H1 (cell line): ENCODE measurements at regions not wholly inside any gene's neighbourhood (a gene's known extent, or its start where the extent isn't known, plus 50 kb on each side); places are given as distances from the start of the nearest gene placed in this dataset.

ENCODE experiments used
- CTCF ChIA-PET: fragments of 300-600 bp; sonication (Branson Sonifier 250); formaldehyde crosslinking; loops from one replicate; lab custom pipeline; 2021; ENCODE audit not compliant: partially characterized antibody; lab: Charles Lee
- POLR2A ChIA-PET: fragments of 300-600 bp; sonication (Branson Sonifier 250); formaldehyde crosslinking; loops from one replicate; lab custom pipeline; 2021; ENCODE audit warnings: inconsistent platforms; ENCODE audit not compliant: partially characterized antibody; lab: Charles Lee
- DNase-seq, 2 experiments: peaks; one replicate each; pipeline versions ENCODE4 v3.0.0 to v3.0.0-alpha.2; 2010 to 2022; ENCODE audit warnings: low spot score in 2 of 2, low read depth in 1 of 2, mixed read lengths in 1 of 2
- FAIRE-seq: peaks from 2 replicates; lab custom pipeline; 2011; peaks lifted over from hg19 to GRCh38; lab: Jason Lieb, UNC
- H2AFZ ChIP-seq: 2 replicates; pipeline ENCODE4 v1.8.1; 2012; ENCODE audit warnings: low read length, inconsistent platforms
- H2AK5ac ChIP-seq: 2 replicates; pipeline ENCODE4 v1.6.1; 2013; ENCODE audit warnings: low read depth, low read length
- H2BK120ac ChIP-seq: replicated peaks from 2 replicates; pipeline ENCODE3; 2013; ENCODE audit warnings: low read depth, low read length, inconsistent platforms
- H2BK12ac ChIP-seq: 2 replicates; pipeline ENCODE4 v1.6.1; 2013; ENCODE audit warnings: low read depth, low read length
- H2BK15ac ChIP-seq: 2 replicates; pipeline ENCODE4 v1.6.1; 2013; ENCODE audit warnings: low read length
- H2BK20ac ChIP-seq: 2 replicates; pipeline ENCODE4 v1.6.1; 2013; ENCODE audit warnings: low read length
- H2BK5ac ChIP-seq: 2 replicates; pipeline ENCODE4 v1.6.1; 2013; ENCODE audit warnings: low read depth, low read length
- H3K14ac ChIP-seq: 2 replicates; pipeline ENCODE4 v1.6.1; 2013; ENCODE audit warnings: inconsistent platforms; ENCODE audit not compliant: insufficient read length
- H3K18ac ChIP-seq: 2 replicates; pipeline ENCODE4 v1.6.1; 2013; ENCODE audit warnings: low read length; ENCODE audit errors: extremely low read depth
- H3K23ac ChIP-seq: 2 replicates; pipeline ENCODE4 v1.6.1; 2013; ENCODE audit warnings: inconsistent platforms; ENCODE audit not compliant: insufficient read length
- H3K23me2 ChIP-seq: 2 replicates; pipeline ENCODE4 v1.6.1; 2013; ENCODE audit warnings: low read depth, low read length
- H3K27ac ChIP-seq: 2 replicates; pipeline ENCODE4 v1.6.1; 2011; ENCODE audit warnings: low read depth, low read length, inconsistent platforms
- H3K27me3 ChIP-seq, 4 experiments: replicated peaks in 1 of 4; 1 replicate in 1 of 4; 2 replicates in 3 of 4; pipeline versions ENCODE4 v1.6.1 to v1.8.1; 2011 to 2013; ENCODE audit warnings: low read length in 3 of 4, mild to moderate bottlenecking in 3 of 4, inconsistent platforms in 2 of 4, mixed read lengths in 2 of 4, moderate library complexity in 1 of 4; ENCODE audit not compliant: control insufficient read depth in 3 of 4, insufficient read depth in 3 of 4; ENCODE audit errors: extremely low read depth in 1 of 4
- H3K36me3 ChIP-seq, 4 experiments: 2 replicates each; pipeline versions ENCODE4 v1.6.1 to v1.8.1; 2011 to 2013; ENCODE audit warnings: mild to moderate bottlenecking in 4 of 4, low read length in 3 of 4, moderate library complexity in 2 of 4, control low read depth in 1 of 4, inconsistent platforms in 1 of 4; ENCODE audit not compliant: insufficient read depth in 4 of 4, control insufficient read depth in 2 of 4
- H3K4ac ChIP-seq: replicated peaks from 2 replicates; pipeline ENCODE3; 2013; ENCODE audit warnings: low read length, low read depth, mixed read lengths, inconsistent platforms; ENCODE audit not compliant: insufficient read length
- H3K4me1 ChIP-seq, 4 experiments: replicated peaks in 1 of 4; 1 replicate in 1 of 4; 2 replicates in 3 of 4; pipeline versions ENCODE4 v1.6.1 to v1.8.1; 2011 to 2013; ENCODE audit warnings: low read length in 3 of 4, inconsistent platforms in 2 of 4, mixed read lengths in 1 of 4; ENCODE audit not compliant: insufficient read depth in 4 of 4, control insufficient read depth in 3 of 4
- H3K4me2 ChIP-seq, 2 experiments: 2 replicates each; pipeline versions ENCODE4 v1.6.1 to v1.8.1; 2011 to 2013; ENCODE audit warnings: low read depth in 2 of 2, low read length in 2 of 2, control low read depth in 1 of 2, inconsistent platforms in 1 of 2, mild to moderate bottlenecking in 1 of 2; ENCODE audit not compliant: insufficient read depth in 1 of 2
- H3K4me3 ChIP-seq, 4 experiments: fragments of 200-600, 300-600 bp in 1 of 4; sonication (generic), shearing (Covaris generic), sonication (Bioruptor Twin) in 1 of 4; 2 replicates each; pipeline versions ENCODE4 v1.5.1 to v1.8.1; 2011 to 2016; ENCODE audit warnings: low read length in 4 of 4, low read depth in 3 of 4, control low read depth in 2 of 4, inconsistent platforms in 2 of 4, mild to moderate bottlenecking in 2 of 4, mixed read lengths in 1 of 4, moderate library complexity in 1 of 4; ENCODE audit not compliant: insufficient read depth in 2 of 4; ENCODE audit errors: extremely low read depth in 1 of 4
- H3K56ac ChIP-seq: replicated peaks from 2 replicates; pipeline ENCODE3; 2013; ENCODE audit warnings: low read depth, mild to moderate bottlenecking, mixed read lengths, low read length, inconsistent platforms; ENCODE audit not compliant: insufficient read length
- H3K79me1 ChIP-seq: 2 replicates; pipeline ENCODE4 v1.6.1; 2013; ENCODE audit warnings: low read depth, low read length, control low read depth
- H3K79me2 ChIP-seq, 2 experiments: 2 replicates each; pipeline versions ENCODE4 v1.6.1 to v1.8.1; 2012 to 2013; ENCODE audit warnings: low read length in 2 of 2, mild to moderate bottlenecking in 2 of 2, inconsistent platforms in 1 of 2; ENCODE audit not compliant: insufficient read depth in 2 of 2, control insufficient read depth in 1 of 2
- H3K9ac ChIP-seq, 4 experiments: replicated peaks in 1 of 4; 1 replicate in 1 of 4; 2 replicates in 3 of 4; pipeline versions ENCODE4 v1.6.1 to v1.8.1; 2011 to 2013; ENCODE audit warnings: low read depth in 3 of 4, low read length in 3 of 4, control low read depth in 2 of 4, mild to moderate bottlenecking in 2 of 4, moderate library complexity in 2 of 4, inconsistent platforms in 1 of 4; ENCODE audit errors: extremely low read depth in 1 of 4
- H3K9me3 ChIP-seq, 2 experiments: 2 replicates each; pipeline versions ENCODE4 v1.6.1 to v1.8.1; 2012 to 2013; ENCODE audit warnings: mild to moderate bottlenecking in 2 of 2, moderate library complexity in 2 of 2, control low read depth in 1 of 2, inconsistent platforms in 1 of 2, low read depth in 1 of 2, low read length in 1 of 2, mixed read lengths in 1 of 2; ENCODE audit not compliant: insufficient read depth in 2 of 2
- H4K20me1 ChIP-seq, 2 experiments: replicated peaks in 1 of 2; 2 replicates each; pipeline versions ENCODE3 to v1.8.1; 2011 to 2013; ENCODE audit warnings: inconsistent platforms in 2 of 2, low read length in 2 of 2, mild to moderate bottlenecking in 1 of 2; ENCODE audit not compliant: insufficient read depth in 2 of 2, control insufficient read depth in 1 of 2
- H4K5ac ChIP-seq: 2 replicates; pipeline ENCODE4 v1.6.1; 2013; ENCODE audit warnings: low read length, low read depth, mixed read lengths, inconsistent platforms; ENCODE audit not compliant: insufficient read length
- H4K8ac ChIP-seq: 2 replicates; pipeline ENCODE4 v1.8.0; 2013; ENCODE audit warnings: mild to moderate bottlenecking, moderate library complexity, low read length, inconsistent platforms; ENCODE audit not compliant: insufficient read depth; ENCODE audit errors: extremely low read depth
- H4K91ac ChIP-seq: replicated peaks from 2 replicates; pipeline ENCODE3; 2013; ENCODE audit warnings: low read length, mixed read lengths, inconsistent platforms; ENCODE audit not compliant: insufficient read length
- CEBPB ChIP-seq: IDR thresholded peaks from 2 replicates; pipeline ENCODE4 v1.6.1; 2012; ENCODE audit warnings: low read depth, low read length
- FOSL1 ChIP-seq: IDR thresholded peaks from 2 replicates; pipeline ENCODE4 v1.6.1; 2011; ENCODE audit warnings: mild to moderate bottlenecking, low read depth, low read length, moderate library complexity; ENCODE audit not compliant: insufficient read depth
- HDAC2 ChIP-seq, 2 experiments: fragments of 300-600 bp in 1 of 2; sonication (generic) in 1 of 2; IDR thresholded peaks; 2 replicates each; pipeline ENCODE4 v1.6.1; 2011 to 2012; ENCODE audit warnings: low read depth in 2 of 2, low read length in 2 of 2, mild to moderate bottlenecking in 2 of 2, moderate library complexity in 2 of 2, borderline replicate concordance in 1 of 2, inconsistent platforms in 1 of 2
- KDM4A ChIP-seq: IDR thresholded peaks from one replicate; pipeline ENCODE4 v1.7.1; 2012; ENCODE audit warnings: low read depth, mild to moderate bottlenecking, moderate library complexity, low read length, inconsistent platforms; ENCODE audit not compliant: severe bottlenecking
- KDM5A ChIP-seq: fragments of 200-600 bp; IDR thresholded peaks from 2 replicates; pipeline ENCODE4 v1.7.1; 2012; ENCODE audit warnings: mild to moderate bottlenecking, low read length, inconsistent platforms, mixed read lengths
- POLR2A ChIP-seq, 2 experiments: IDR thresholded peaks; 1 replicate in 1 of 2; 2 replicates in 1 of 2; pipeline ENCODE4 v1.6.1; 2011; ENCODE audit warnings: low read depth in 2 of 2, low read length in 2 of 2, mild to moderate bottlenecking in 2 of 2; ENCODE audit errors: control extremely low read depth in 1 of 2
- SIRT6 ChIP-seq: IDR thresholded peaks from one replicate; pipeline ENCODE4 v1.7.1; 2012; ENCODE audit warnings: low read length, inconsistent platforms
- SIX5 ChIP-seq: IDR thresholded peaks from 2 replicates; pipeline ENCODE4 v1.6.1; 2011; ENCODE audit warnings: mild to moderate bottlenecking, low read depth, low read length
- SP2 ChIP-seq: IDR thresholded peaks from 2 replicates; pipeline ENCODE4 v1.6.1; 2012; ENCODE audit warnings: mild to moderate bottlenecking, low read length, inconsistent platforms
- TAF1 ChIP-seq: IDR thresholded peaks from 2 replicates; pipeline ENCODE4 v1.6.1; 2011; ENCODE audit warnings: mild to moderate bottlenecking, low read depth, low read length
- TBP ChIP-seq: IDR thresholded peaks from 2 replicates; pipeline ENCODE4 v1.6.1; 2011; ENCODE audit warnings: low read depth, low read length, improper control_type of control experiment
- WGBS, 2 experiments: shearing (Covaris generic) in 1 of 2; methylation state at CpG; one replicate each; pipeline versions ENCODE4 v1.1.6 to v1.1.7; 2013 to 2015; ENCODE audit warnings: low lambda C conversion rate in 2 of 2, mixed read lengths in 2 of 2, inconsistent platforms in 1 of 2, low coverage in 1 of 2, missing lambda C conversion rate in 1 of 2; ENCODE audit not compliant: insufficient replicate concordance in 2 of 2, insufficient coverage in 1 of 2, insufficient read length in 1 of 2; ENCODE audit errors: extremely low coverage in 1 of 2, missing lambda C conversion rate in 1 of 2; 5-methylcytosine and 5-hydroxymethylcytosine counted together
- TF ChIP-seq, protein P1 (sequence below): IDR thresholded peaks from 2 replicates; pipeline ENCODE4 v1.6.1; 2011; ENCODE audit warnings: low read length, improper control_type of control experiment
- TF ChIP-seq, protein P2 (sequence below): IDR thresholded peaks from 2 replicates; pipeline ENCODE4 v1.6.1; 2012; ENCODE audit warnings: low read length, inconsistent platforms

DNA sequence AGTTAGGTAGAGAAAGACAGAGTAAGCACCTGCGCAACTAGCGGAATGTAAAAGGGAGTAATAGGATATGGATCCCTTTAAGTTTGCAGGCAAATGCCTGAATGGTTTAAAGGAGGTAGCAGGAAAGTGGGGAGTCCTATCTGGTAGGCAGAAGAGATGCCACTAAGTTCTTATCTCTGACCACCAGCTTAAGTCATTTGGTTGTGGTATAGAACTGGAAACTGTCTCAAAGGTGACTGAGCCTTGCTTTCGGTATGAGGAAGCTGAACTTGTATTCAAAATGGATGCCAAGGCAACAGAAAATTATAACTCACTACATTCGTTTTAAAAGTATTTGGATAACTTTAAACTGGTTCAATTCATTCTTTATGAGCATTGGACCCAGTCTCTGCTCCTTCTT, 475.6 kb downstream of the DMRTA1 start:
- Histone ChIP-seq H4K8ac (no peak overlapping the region), H3K27ac (no peak overlapping the region), H2AFZ (0 out of 2 replicates have a peak overlapping the region, but pooled peaks have one; percentile 44), H3K4ac (no peak overlapping the region), H3K4me3 (no peak overlapping the region), H3K14ac (no peak overlapping the region), H4K91ac (no peak overlapping the region), H3K27me3 (no peaks in the 10 kb centered on the region), H2BK120ac (no peak overlapping the region), H2AK5ac (no peak overlapping the region), H3K4me2 (no peak overlapping the region), H3K36me3 (no peaks in the 10 kb centered on the region), H3K9ac (no peak overlapping the region), H4K5ac (no peak overlapping the region), H3K79me2 (no peaks in the 10 kb centered on the region), H3K56ac (no peak overlapping the region), H3K79me1 (no peaks in the 10 kb centered on the region), H3K18ac (no peak overlapping the region), H3K23me2 (no peaks in the 10 kb centered on the region), H2BK20ac (no peak overlapping the region), H3K9me3 (no peaks in the 10 kb centered on the region), H3K4me1 (peaks cover 0 to 2% (median 0%) of the 10 kb centered on the region in 4 experiments; a peak in 1 of 7 replicates), H4K20me1 (no peaks in the 10 kb centered on the region), H2BK15ac (no peak overlapping the region), H2BK5ac (no peak overlapping the region), H2BK12ac (no peak overlapping the region), H3K23ac (no peak overlapping the region)
- CTCF ChIA-PET, result no interaction called here
- DNase-seq (no peak), FAIRE-seq (no peak)
- WGBS, 2 experiments, result 92% methylated on average over 4 of the region's 4 CpGs; no CpG with 5 or more reads in 1 of the 2 experiments
- POLR2A ChIA-PET, result no interaction called here
- no peak for TF ChIP-seq FOSL1
- TF ChIP-seq, protein P1, sequence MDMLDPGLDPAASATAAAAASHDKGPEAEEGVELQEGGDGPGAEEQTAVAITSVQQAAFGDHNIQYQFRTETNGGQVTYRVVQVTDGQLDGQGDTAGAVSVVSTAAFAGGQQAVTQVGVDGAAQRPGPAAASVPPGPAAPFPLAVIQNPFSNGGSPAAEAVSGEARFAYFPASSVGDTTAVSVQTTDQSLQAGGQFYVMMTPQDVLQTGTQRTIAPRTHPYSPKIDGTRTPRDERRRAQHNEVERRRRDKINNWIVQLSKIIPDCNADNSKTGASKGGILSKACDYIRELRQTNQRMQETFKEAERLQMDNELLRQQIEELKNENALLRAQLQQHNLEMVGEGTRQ, result no peak
- no peak for TF ChIP-seq POLR2A (IDR thresholded peaks at IDR 0.05; ENCODE audit: control extremely low read depth in 1 of 2, low read depth in 2 of 2, low read length in 2 of 2)
- TF ChIP-seq, protein P2, sequence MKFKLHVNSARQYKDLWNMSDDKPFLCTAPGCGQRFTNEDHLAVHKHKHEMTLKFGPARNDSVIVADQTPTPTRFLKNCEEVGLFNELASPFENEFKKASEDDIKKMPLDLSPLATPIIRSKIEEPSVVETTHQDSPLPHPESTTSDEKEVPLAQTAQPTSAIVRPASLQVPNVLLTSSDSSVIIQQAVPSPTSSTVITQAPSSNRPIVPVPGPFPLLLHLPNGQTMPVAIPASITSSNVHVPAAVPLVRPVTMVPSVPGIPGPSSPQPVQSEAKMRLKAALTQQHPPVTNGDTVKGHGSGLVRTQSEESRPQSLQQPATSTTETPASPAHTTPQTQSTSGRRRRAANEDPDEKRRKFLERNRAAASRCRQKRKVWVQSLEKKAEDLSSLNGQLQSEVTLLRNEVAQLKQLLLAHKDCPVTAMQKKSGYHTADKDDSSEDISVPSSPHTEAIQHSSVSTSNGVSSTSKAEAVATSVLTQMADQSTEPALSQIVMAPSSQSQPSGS, result no peak
- no peak for TF ChIP-seq SIRT6
- no peak for TF ChIP-seq TAF1
- TF ChIP-seq SIX5, result no peak
- TF ChIP-seq CEBPB, result no peak
- TF ChIP-seq SP2, result no peak
- TF ChIP-seq TBP, result no peak
- no peak for TF ChIP-seq KDM5A
- TF ChIP-seq KDM4A, result no peak
- no peak for TF ChIP-seq HDAC2 (IDR thresholded peaks at IDR 0.05; ENCODE audit: borderline replicate concordance in 1 of 2, low read depth in 2 of 2, low read length in 2 of 2)
